ENCODE measurements at regions not wholly inside any gene's neighbourhood (a gene's known extent, or its start where the extent isn't known, plus 50 kb on each side); places are given as distances from the start of the nearest gene placed in this dataset.

GRCh38 chr12:91419809-91420208 lies 237.2 kb upstream of the DCN start:
- Mint-ChIP-seq H3K27me3 (ENCODE audit: insufficient read depth, unreplicated experiment) (no peaks in the 10 kb centered on the region), H3K36me3 (ENCODE audit: insufficient read depth, unreplicated experiment) (no peaks in the 10 kb centered on the region), H3K27ac (ENCODE audit: unreplicated experiment) (no peak overlapping the region), H3K9me3 (ENCODE audit: unreplicated experiment) (no peaks in the 10 kb centered on the region), H3K4me1 (ENCODE audit: low read depth, unreplicated experiment) (peaks cover 7% of the 10 kb centered on the region), H3K4me3 (ENCODE audit: unreplicated experiment) (no peak overlapping the region)
- intact Hi-C loops (cut with micrococcal nuclease; ENCODE audit: unreplicated experiment): no loop called here
- no peak for TF ChIP-seq CTCF (IDR thresholded peaks at IDR 0.05; ENCODE audit: insufficient read depth in 1 of 2, low read depth in 1 of 2, low read length in 1 of 2, severe bottlenecking in 1 of 2, unreplicated experiment in 1 of 2)
- Histone ChIP-seq H3K4me1 (no peaks in the 10 kb centered on the region), H3K9me3 (no peaks in the 10 kb centered on the region), H3K27me3 (replicated peaks; ENCODE audit: control insufficient read depth, insufficient read depth, low read length) (no peaks in the 10 kb centered on the region), H3K4me3 (ENCODE audit: low read depth, low read length) (no peak overlapping the region), H3K36me3 (ENCODE audit: control insufficient read depth, insufficient read depth, low read length) (no peaks in the 10 kb centered on the region)
- no peak for DNase-seq
- CTCF ChIA-PET: no interaction called here
- BruUV-seq (replicated peaks): no TSS peak
- POLR2A ChIA-PET: no interaction called here

GRCh38 chr12:91418221-91419090 lies 235.8 kb upstream of the DCN start:
- peaks cover 7% of the 10 kb centered on the region for H3K4me1 Mint-ChIP-seq (ENCODE audit: low read depth, unreplicated experiment)
- TF ChIP-seq CTCF (IDR thresholded peaks at IDR 0.05; ENCODE audit: insufficient read depth in 1 of 2, low read depth in 1 of 2, low read length in 1 of 2, severe bottlenecking in 1 of 2, unreplicated experiment in 1 of 2): no peak
- intact Hi-C loops (cut with micrococcal nuclease; ENCODE audit: unreplicated experiment): no loop called here
- ChIA-PET CTCF (no interaction called here), POLR2A (no interaction called here)
- H3K27ac Mint-ChIP-seq (ENCODE audit: unreplicated experiment): no peak overlapping the region
- Histone ChIP-seq H3K4me1 (peaks cover 4% of the 10 kb centered on the region; the same call in 1 of the 2 replicates), H3K27me3 (replicated peaks; ENCODE audit: control insufficient read depth, insufficient read depth, low read length) (no peaks in the 10 kb centered on the region), H3K36me3 (ENCODE audit: control insufficient read depth, insufficient read depth, low read length) (no peaks in the 10 kb centered on the region), H3K9me3 (no peaks in the 10 kb centered on the region), H3K4me3 (ENCODE audit: low read depth, low read length) (no peak overlapping the region)
- H3K9me3 Mint-ChIP-seq (ENCODE audit: unreplicated experiment): no peaks in the 10 kb centered on the region
- no peak for DNase-seq
- no TSS peak for BruUV-seq (replicated peaks)
- no peaks in the 10 kb centered on the region for H3K36me3 Mint-ChIP-seq (ENCODE audit: insufficient read depth, unreplicated experiment)
- no peaks in the 10 kb centered on the region for H3K27me3 Mint-ChIP-seq (ENCODE audit: insufficient read depth, unreplicated experiment)
- no peak overlapping the region for H3K4me3 Mint-ChIP-seq (ENCODE audit: unreplicated experiment)

GRCh38 chr12:91417650-91418049 lies 235.0 kb upstream of the DCN start:
- no TSS peak for BruUV-seq (replicated peaks)
- Mint-ChIP-seq H3K36me3 (ENCODE audit: insufficient read depth, unreplicated experiment) (no peaks in the 10 kb centered on the region), H3K4me1 (ENCODE audit: low read depth, unreplicated experiment) (peaks cover 2% of the 10 kb centered on the region), H3K27me3 (ENCODE audit: insufficient read depth, unreplicated experiment) (no peaks in the 10 kb centered on the region), H3K27ac (ENCODE audit: unreplicated experiment) (no peak overlapping the region), H3K9me3 (ENCODE audit: unreplicated experiment) (no peaks in the 10 kb centered on the region), H3K4me3 (ENCODE audit: unreplicated experiment) (no peak overlapping the region)
- CTCF ChIA-PET: no interaction called here
- DNase-seq: no peak
- Histone ChIP-seq H3K27me3 (replicated peaks; ENCODE audit: control insufficient read depth, insufficient read depth, low read length) (no peaks in the 10 kb centered on the region), H3K4me1 (peaks cover 4% of the 10 kb centered on the region; the same call in 1 of the 2 replicates), H3K36me3 (ENCODE audit: control insufficient read depth, insufficient read depth, low read length) (no peaks in the 10 kb centered on the region), H3K4me3 (ENCODE audit: low read depth, low read length) (no peak overlapping the region), H3K9me3 (no peaks in the 10 kb centered on the region)
- no peak for TF ChIP-seq CTCF (IDR thresholded peaks at IDR 0.05; ENCODE audit: insufficient read depth in 1 of 2, low read depth in 1 of 2, low read length in 1 of 2, severe bottlenecking in 1 of 2, unreplicated experiment in 1 of 2)
- POLR2A ChIA-PET: no interaction called here
- intact Hi-C loops (cut with micrococcal nuclease; ENCODE audit: unreplicated experiment): no loop called here
